H1 (cell line): ENCODE measurements at regions not wholly inside any gene's neighbourhood (a gene's known extent, or its start where the extent isn't known, plus 50 kb on each side); places are given as distances from the start of the nearest gene placed in this dataset.

Experiments
- CTCF ChIA-PET: fragments of 300-600 bp; sonication (Branson Sonifier 250); formaldehyde crosslinking; loops from one replicate; lab custom pipeline; 2021; ENCODE audit not compliant: partially characterized antibody; lab: Charles Lee
- POLR2A ChIA-PET: fragments of 300-600 bp; sonication (Branson Sonifier 250); formaldehyde crosslinking; loops from one replicate; lab custom pipeline; 2021; ENCODE audit warnings: inconsistent platforms; ENCODE audit not compliant: partially characterized antibody; lab: Charles Lee
- DNase-seq, 2 experiments: peaks; one replicate each; pipeline versions ENCODE4 v3.0.0 to v3.0.0-alpha.2; 2010 to 2022; ENCODE audit warnings: low spot score in 2 of 2, low read depth in 1 of 2, mixed read lengths in 1 of 2
- FAIRE-seq: peaks from 2 replicates; lab custom pipeline; 2011; peaks lifted over from hg19 to GRCh38; lab: Jason Lieb, UNC
- H2AFZ ChIP-seq: 2 replicates; pipeline ENCODE4 v1.8.1; 2012; ENCODE audit warnings: low read length, inconsistent platforms
- H2AK5ac ChIP-seq: 2 replicates; pipeline ENCODE4 v1.6.1; 2013; ENCODE audit warnings: low read depth, low read length
- H2BK120ac ChIP-seq: replicated peaks from 2 replicates; pipeline ENCODE3; 2013; ENCODE audit warnings: low read depth, low read length, inconsistent platforms
- H2BK12ac ChIP-seq: 2 replicates; pipeline ENCODE4 v1.6.1; 2013; ENCODE audit warnings: low read depth, low read length
- H2BK15ac ChIP-seq: 2 replicates; pipeline ENCODE4 v1.6.1; 2013; ENCODE audit warnings: low read length
- H2BK20ac ChIP-seq: 2 replicates; pipeline ENCODE4 v1.6.1; 2013; ENCODE audit warnings: low read length
- H2BK5ac ChIP-seq: 2 replicates; pipeline ENCODE4 v1.6.1; 2013; ENCODE audit warnings: low read depth, low read length
- H3K14ac ChIP-seq: 2 replicates; pipeline ENCODE4 v1.6.1; 2013; ENCODE audit warnings: inconsistent platforms; ENCODE audit not compliant: insufficient read length
- H3K18ac ChIP-seq: 2 replicates; pipeline ENCODE4 v1.6.1; 2013; ENCODE audit warnings: low read length; ENCODE audit errors: extremely low read depth
- H3K23ac ChIP-seq: 2 replicates; pipeline ENCODE4 v1.6.1; 2013; ENCODE audit warnings: inconsistent platforms; ENCODE audit not compliant: insufficient read length
- H3K23me2 ChIP-seq: 2 replicates; pipeline ENCODE4 v1.6.1; 2013; ENCODE audit warnings: low read depth, low read length
- H3K27ac ChIP-seq: 2 replicates; pipeline ENCODE4 v1.6.1; 2011; ENCODE audit warnings: low read depth, low read length, inconsistent platforms
- H3K27me3 ChIP-seq, 4 experiments: replicated peaks in 1 of 4; 1 replicate in 1 of 4; 2 replicates in 3 of 4; pipeline versions ENCODE4 v1.6.1 to v1.8.1; 2011 to 2013; ENCODE audit warnings: low read length in 3 of 4, mild to moderate bottlenecking in 3 of 4, inconsistent platforms in 2 of 4, mixed read lengths in 2 of 4, moderate library complexity in 1 of 4; ENCODE audit not compliant: control insufficient read depth in 3 of 4, insufficient read depth in 3 of 4; ENCODE audit errors: extremely low read depth in 1 of 4
- H3K36me3 ChIP-seq, 4 experiments: 2 replicates each; pipeline versions ENCODE4 v1.6.1 to v1.8.1; 2011 to 2013; ENCODE audit warnings: mild to moderate bottlenecking in 4 of 4, low read length in 3 of 4, moderate library complexity in 2 of 4, control low read depth in 1 of 4, inconsistent platforms in 1 of 4; ENCODE audit not compliant: insufficient read depth in 4 of 4, control insufficient read depth in 2 of 4
- H3K4ac ChIP-seq: replicated peaks from 2 replicates; pipeline ENCODE3; 2013; ENCODE audit warnings: low read length, low read depth, mixed read lengths, inconsistent platforms; ENCODE audit not compliant: insufficient read length
- H3K4me1 ChIP-seq, 4 experiments: replicated peaks in 1 of 4; 1 replicate in 1 of 4; 2 replicates in 3 of 4; pipeline versions ENCODE4 v1.6.1 to v1.8.1; 2011 to 2013; ENCODE audit warnings: low read length in 3 of 4, inconsistent platforms in 2 of 4, mixed read lengths in 1 of 4; ENCODE audit not compliant: insufficient read depth in 4 of 4, control insufficient read depth in 3 of 4
- H3K4me2 ChIP-seq, 2 experiments: 2 replicates each; pipeline versions ENCODE4 v1.6.1 to v1.8.1; 2011 to 2013; ENCODE audit warnings: low read depth in 2 of 2, low read length in 2 of 2, control low read depth in 1 of 2, inconsistent platforms in 1 of 2, mild to moderate bottlenecking in 1 of 2; ENCODE audit not compliant: insufficient read depth in 1 of 2
- H3K4me3 ChIP-seq, 4 experiments: fragments of 200-600, 300-600 bp in 1 of 4; sonication (generic), shearing (Covaris generic), sonication (Bioruptor Twin) in 1 of 4; 2 replicates each; pipeline versions ENCODE4 v1.5.1 to v1.8.1; 2011 to 2016; ENCODE audit warnings: low read length in 4 of 4, low read depth in 3 of 4, control low read depth in 2 of 4, inconsistent platforms in 2 of 4, mild to moderate bottlenecking in 2 of 4, mixed read lengths in 1 of 4, moderate library complexity in 1 of 4; ENCODE audit not compliant: insufficient read depth in 2 of 4; ENCODE audit errors: extremely low read depth in 1 of 4
- H3K56ac ChIP-seq: replicated peaks from 2 replicates; pipeline ENCODE3; 2013; ENCODE audit warnings: low read depth, mild to moderate bottlenecking, mixed read lengths, low read length, inconsistent platforms; ENCODE audit not compliant: insufficient read length
- H3K79me1 ChIP-seq: 2 replicates; pipeline ENCODE4 v1.6.1; 2013; ENCODE audit warnings: low read depth, low read length, control low read depth
- H3K79me2 ChIP-seq, 2 experiments: 2 replicates each; pipeline versions ENCODE4 v1.6.1 to v1.8.1; 2012 to 2013; ENCODE audit warnings: low read length in 2 of 2, mild to moderate bottlenecking in 2 of 2, inconsistent platforms in 1 of 2; ENCODE audit not compliant: insufficient read depth in 2 of 2, control insufficient read depth in 1 of 2
- H3K9ac ChIP-seq, 4 experiments: replicated peaks in 1 of 4; 1 replicate in 1 of 4; 2 replicates in 3 of 4; pipeline versions ENCODE4 v1.6.1 to v1.8.1; 2011 to 2013; ENCODE audit warnings: low read depth in 3 of 4, low read length in 3 of 4, control low read depth in 2 of 4, mild to moderate bottlenecking in 2 of 4, moderate library complexity in 2 of 4, inconsistent platforms in 1 of 4; ENCODE audit errors: extremely low read depth in 1 of 4
- H3K9me3 ChIP-seq, 2 experiments: 2 replicates each; pipeline versions ENCODE4 v1.6.1 to v1.8.1; 2012 to 2013; ENCODE audit warnings: mild to moderate bottlenecking in 2 of 2, moderate library complexity in 2 of 2, control low read depth in 1 of 2, inconsistent platforms in 1 of 2, low read depth in 1 of 2, low read length in 1 of 2, mixed read lengths in 1 of 2; ENCODE audit not compliant: insufficient read depth in 2 of 2
- H4K20me1 ChIP-seq, 2 experiments: replicated peaks in 1 of 2; 2 replicates each; pipeline versions ENCODE3 to v1.8.1; 2011 to 2013; ENCODE audit warnings: inconsistent platforms in 2 of 2, low read length in 2 of 2, mild to moderate bottlenecking in 1 of 2; ENCODE audit not compliant: insufficient read depth in 2 of 2, control insufficient read depth in 1 of 2
- H4K5ac ChIP-seq: 2 replicates; pipeline ENCODE4 v1.6.1; 2013; ENCODE audit warnings: low read length, low read depth, mixed read lengths, inconsistent platforms; ENCODE audit not compliant: insufficient read length
- H4K8ac ChIP-seq: 2 replicates; pipeline ENCODE4 v1.8.0; 2013; ENCODE audit warnings: mild to moderate bottlenecking, moderate library complexity, low read length, inconsistent platforms; ENCODE audit not compliant: insufficient read depth; ENCODE audit errors: extremely low read depth
- H4K91ac ChIP-seq: replicated peaks from 2 replicates; pipeline ENCODE3; 2013; ENCODE audit warnings: low read length, mixed read lengths, inconsistent platforms; ENCODE audit not compliant: insufficient read length
- SP4 ChIP-seq: IDR thresholded peaks from 2 replicates; pipeline ENCODE4 v1.6.1; 2012; ENCODE audit warnings: low read length, inconsistent platforms
- WGBS, 2 experiments: shearing (Covaris generic) in 1 of 2; methylation state at CpG; one replicate each; pipeline versions ENCODE4 v1.1.6 to v1.1.7; 2013 to 2015; ENCODE audit warnings: low lambda C conversion rate in 2 of 2, mixed read lengths in 2 of 2, inconsistent platforms in 1 of 2, low coverage in 1 of 2, missing lambda C conversion rate in 1 of 2; ENCODE audit not compliant: insufficient replicate concordance in 2 of 2, insufficient coverage in 1 of 2, insufficient read length in 1 of 2; ENCODE audit errors: extremely low coverage in 1 of 2, missing lambda C conversion rate in 1 of 2; 5-methylcytosine and 5-hydroxymethylcytosine counted together

- Histone ChIP-seq H2BK120ac (no peak overlapping the region), H2AK5ac (no peak overlapping the region), H3K36me3 (no peaks in the 10 kb centered on the region), H3K27ac (no peak overlapping the region), H3K79me1 (no peaks in the 10 kb centered on the region), H3K18ac (no peak overlapping the region), H3K4me1 (no peaks in the 10 kb centered on the region), H3K56ac (no peak overlapping the region), H4K91ac (no peak overlapping the region), H4K8ac (no peak overlapping the region), H2BK5ac (no peak overlapping the region), H3K14ac (no peak overlapping the region), H3K9me3 (no peaks in the 10 kb centered on the region), H2AFZ (no peak overlapping the region), H2BK12ac (no peak overlapping the region), H2BK20ac (no peak overlapping the region), H3K23me2 (no peaks in the 10 kb centered on the region), H3K79me2 (no peaks in the 10 kb centered on the region), H3K4ac (no peak overlapping the region), H4K20me1 (no peaks in the 10 kb centered on the region), H2BK15ac (no peak overlapping the region), H3K9ac (no peak overlapping the region), H4K5ac (no peak overlapping the region), H3K4me3 (no peak overlapping the region), H3K27me3 (no peaks in the 10 kb centered on the region), H3K4me2 (no peak overlapping the region), H3K23ac (no peak overlapping the region)
- FAIRE-seq (no peak), DNase-seq (no peak)
- CTCF ChIA-PET: no interaction called here
- 87% methylated on average over 2 of the region's 2 CpGs; no CpG with 5 or more reads in 1 of the 2 experiments for WGBS, 2 experiments
- TF ChIP-seq SP4: no peak
- POLR2A ChIA-PET: no interaction called here
These were observed 698.3 kb downstream of the LRRIQ3 start for GRCh38 chr1:73499671-73500070.
